ENCODE measurements at regions not wholly inside any gene's neighbourhood (a gene's known extent, or its start where the extent isn't known, plus 50 kb on each side); places are given as distances from the start of the nearest gene placed in this dataset.
"Not testable (repeated sequence)": the region's sequence is repeated elsewhere in the genome, so short reads cannot be mapped to it uniquely, and the experiment has no call there.

- H3K36me3 ChIP-seq (ENCODE audit: control insufficient read depth, insufficient read depth, low read length) = no peaks in the 10 kb centered on the region
- no peaks in the 10 kb centered on the region for H3K27me3 ChIP-seq (ENCODE audit: control insufficient read depth, insufficient read depth, low read length)
- TF ChIP-seq, protein P1, sequence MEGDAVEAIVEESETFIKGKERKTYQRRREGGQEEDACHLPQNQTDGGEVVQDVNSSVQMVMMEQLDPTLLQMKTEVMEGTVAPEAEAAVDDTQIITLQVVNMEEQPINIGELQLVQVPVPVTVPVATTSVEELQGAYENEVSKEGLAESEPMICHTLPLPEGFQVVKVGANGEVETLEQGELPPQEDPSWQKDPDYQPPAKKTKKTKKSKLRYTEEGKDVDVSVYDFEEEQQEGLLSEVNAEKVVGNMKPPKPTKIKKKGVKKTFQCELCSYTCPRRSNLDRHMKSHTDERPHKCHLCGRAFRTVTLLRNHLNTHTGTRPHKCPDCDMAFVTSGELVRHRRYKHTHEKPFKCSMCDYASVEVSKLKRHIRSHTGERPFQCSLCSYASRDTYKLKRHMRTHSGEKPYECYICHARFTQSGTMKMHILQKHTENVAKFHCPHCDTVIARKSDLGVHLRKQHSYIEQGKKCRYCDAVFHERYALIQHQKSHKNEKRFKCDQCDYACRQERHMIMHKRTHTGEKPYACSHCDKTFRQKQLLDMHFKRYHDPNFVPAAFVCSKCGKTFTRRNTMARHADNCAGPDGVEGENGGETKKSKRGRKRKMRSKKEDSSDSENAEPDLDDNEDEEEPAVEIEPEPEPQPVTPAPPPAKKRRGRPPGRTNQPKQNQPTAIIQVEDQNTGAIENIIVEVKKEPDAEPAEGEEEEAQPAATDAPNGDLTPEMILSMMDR (IDR thresholded peaks at IDR 0.05; ENCODE audit: insufficient read depth, low read length, severe bottlenecking) = no peak
- FAIRE-seq = no peak
- DNase-seq (ENCODE audit: low read depth) = no peak
- no peak overlapping the region for H3K4me3 ChIP-seq (ENCODE audit: low read depth, low read length)
Measured at GRCh38 chr12:131403676-131404075, 307.2 kb upstream of the SFSWAP start.

DNA sequence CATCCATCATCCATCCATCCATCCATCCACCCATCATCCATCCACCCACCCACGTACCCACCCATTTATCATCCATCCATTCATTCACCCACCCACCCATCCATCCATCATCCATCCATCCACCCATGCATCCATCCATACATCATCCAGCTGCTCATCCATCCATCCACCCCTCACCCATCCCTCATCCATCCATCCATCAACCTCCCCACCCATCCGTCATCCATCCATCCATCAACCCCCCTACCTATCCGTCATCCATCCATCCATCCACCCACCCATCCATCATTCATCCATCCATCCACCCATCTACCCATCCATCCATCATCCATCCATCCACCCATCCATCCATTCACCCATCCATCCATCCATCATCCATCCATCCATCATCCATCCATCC, 306.2 kb upstream of the SFSWAP start:
- no peaks in the 10 kb centered on the region for H3K36me3 ChIP-seq (ENCODE audit: control insufficient read depth, insufficient read depth, low read length)
- H3K27me3 ChIP-seq (ENCODE audit: control insufficient read depth, insufficient read depth, low read length) = no peaks in the 10 kb centered on the region
- DNase-seq (ENCODE audit: low read depth) = no peak
- FAIRE-seq = peak; percentile 72
- TF ChIP-seq, protein P1 (IDR thresholded peaks at IDR 0.05; ENCODE audit: insufficient read depth, low read length, severe bottlenecking) = no peak
- no peak overlapping the region for H3K4me3 ChIP-seq (ENCODE audit: low read depth, low read length)

DNA sequence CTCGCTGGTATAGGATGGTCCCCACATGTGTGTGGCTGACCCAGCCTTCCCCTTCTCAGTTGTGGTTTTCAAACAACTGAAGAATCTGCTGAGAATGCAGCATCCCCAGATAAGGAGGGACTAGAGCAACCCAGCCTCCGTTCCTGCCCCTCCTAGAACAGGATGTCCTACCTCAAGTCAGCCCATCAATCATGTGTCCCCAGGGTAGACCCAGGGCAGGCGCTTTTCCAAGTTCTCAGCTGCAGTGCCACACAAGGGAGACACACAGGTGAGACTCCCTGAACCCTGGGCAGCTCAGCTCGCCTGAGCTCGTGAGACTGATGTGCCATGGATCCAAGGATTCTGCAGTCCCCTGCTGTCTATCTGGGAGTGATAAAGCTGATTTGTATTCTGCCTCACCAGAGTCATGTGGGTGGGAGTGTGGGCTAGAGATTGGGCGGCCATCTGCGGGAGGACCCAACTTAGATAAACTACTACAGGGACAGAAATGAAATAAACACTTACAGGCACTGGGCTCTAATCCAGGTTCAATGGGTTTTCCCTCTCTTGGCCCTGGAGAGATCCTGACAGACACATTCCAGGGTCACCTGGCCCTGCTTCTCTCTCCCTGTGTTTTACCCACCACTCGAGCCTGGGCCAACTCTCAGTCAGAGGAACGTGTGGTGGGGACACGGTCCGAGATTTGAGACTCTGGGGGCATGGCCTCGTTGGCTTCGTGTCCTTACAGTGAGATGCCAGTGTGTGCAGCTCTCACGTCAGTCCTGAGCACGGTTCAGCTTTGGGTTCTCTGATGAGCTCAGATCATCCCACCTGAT, 303.5 kb upstream of the SFSWAP start:
- TF ChIP-seq, protein P1 (IDR thresholded peaks at IDR 0.05; ENCODE audit: insufficient read depth, low read length, severe bottlenecking) = no peak
- Histone ChIP-seq H3K4me3 (ENCODE audit: low read depth, low read length) (no peak overlapping the region), H3K27me3 (ENCODE audit: control insufficient read depth, insufficient read depth, low read length) (no peaks in the 10 kb centered on the region), H3K36me3 (ENCODE audit: control insufficient read depth, insufficient read depth, low read length) (no peaks in the 10 kb centered on the region)
- FAIRE-seq (no peak), DNase-seq (ENCODE audit: low read depth) (no peak)

DNA sequence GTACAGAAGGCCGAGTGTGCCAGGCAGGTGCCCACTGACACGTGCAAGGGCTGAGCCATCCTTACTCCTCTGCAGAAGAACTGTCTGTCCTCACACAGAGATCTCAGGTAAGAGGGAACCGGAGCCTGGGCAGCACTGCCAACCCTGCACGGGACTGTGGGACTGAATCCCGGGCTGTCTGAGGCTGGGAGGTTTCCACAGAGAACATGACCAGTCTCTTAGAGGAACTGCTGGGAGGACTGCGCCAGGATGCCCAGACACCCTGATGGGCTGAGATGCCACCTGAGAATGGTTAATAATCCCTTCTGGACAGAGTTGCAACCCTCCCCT, 302.9 kb upstream of the SFSWAP start:
- no peaks in the 10 kb centered on the region for H3K27me3 ChIP-seq (ENCODE audit: control insufficient read depth, insufficient read depth, low read length)
- FAIRE-seq (no peak), DNase-seq (ENCODE audit: low read depth) (no peak)
- no peaks in the 10 kb centered on the region for H3K36me3 ChIP-seq (ENCODE audit: control insufficient read depth, insufficient read depth, low read length)
- H3K4me3 ChIP-seq (ENCODE audit: low read depth, low read length) = no peak overlapping the region
- TF ChIP-seq, protein P1 (IDR thresholded peaks at IDR 0.05; ENCODE audit: insufficient read depth, low read length, severe bottlenecking) = no peak

DNA sequence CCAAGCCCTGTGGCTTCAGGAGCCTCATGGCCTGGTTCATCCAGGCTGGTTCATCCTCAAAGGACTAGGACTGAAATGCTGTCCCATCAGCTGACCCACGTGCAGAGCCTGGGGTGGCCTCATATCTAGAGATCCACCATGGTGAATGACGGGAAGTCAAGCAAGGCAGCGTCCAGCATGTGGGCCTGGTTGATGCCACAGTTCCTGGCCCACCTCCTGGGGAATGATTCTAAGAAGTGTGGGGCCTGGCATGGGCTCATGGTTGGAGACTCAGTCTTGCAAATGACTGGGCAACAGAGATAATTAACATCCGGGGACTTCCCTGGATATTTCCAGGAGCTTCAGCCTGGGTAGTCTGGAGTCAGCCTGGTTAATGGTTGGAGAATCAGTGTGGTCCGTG, 302.4 kb upstream of the SFSWAP start:
- TF ChIP-seq, protein P1 (IDR thresholded peaks at IDR 0.05; ENCODE audit: insufficient read depth, low read length, severe bottlenecking) = no peak
- DNase-seq (ENCODE audit: low read depth) = no peak
- no peaks in the 10 kb centered on the region for H3K36me3 ChIP-seq (ENCODE audit: control insufficient read depth, insufficient read depth, low read length)
- no peak overlapping the region for H3K4me3 ChIP-seq (ENCODE audit: low read depth, low read length)
- FAIRE-seq = no peak
- H3K27me3 ChIP-seq (ENCODE audit: control insufficient read depth, insufficient read depth, low read length) = no peaks in the 10 kb centered on the region

DNA sequence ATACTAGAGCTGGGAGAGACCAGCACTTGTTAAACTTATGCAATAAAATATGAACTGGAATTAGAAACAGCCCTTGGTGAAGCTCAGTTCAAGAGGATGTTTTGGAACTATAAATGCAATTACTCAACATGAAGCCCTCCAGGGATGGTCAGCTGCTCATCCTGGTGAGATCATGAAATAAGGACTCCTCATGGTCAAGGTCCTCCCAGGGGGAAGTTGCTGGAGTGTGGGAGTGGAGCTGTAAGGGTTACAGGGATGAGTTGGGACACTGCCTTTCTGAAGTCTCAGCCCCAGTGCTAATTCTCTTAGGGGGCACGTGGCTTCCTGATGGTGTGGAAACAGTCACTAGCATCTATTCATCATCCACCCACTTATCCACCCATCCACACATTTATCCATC, 301.7 kb upstream of the SFSWAP start:
- Histone ChIP-seq H3K36me3 (ENCODE audit: control insufficient read depth, insufficient read depth, low read length) (no peaks in the 10 kb centered on the region), H3K27me3 (ENCODE audit: control insufficient read depth, insufficient read depth, low read length) (no peaks in the 10 kb centered on the region), H3K4me3 (ENCODE audit: low read depth, low read length) (no peak overlapping the region)
- DNase-seq (ENCODE audit: low read depth) (no peak), FAIRE-seq (no peak)
- TF ChIP-seq, protein P1 (IDR thresholded peaks at IDR 0.05; ENCODE audit: insufficient read depth, low read length, severe bottlenecking) = no peak

GRCh38 chr12:131411827-131412226, 299.1 kb upstream of the SFSWAP start:
- not testable (repeated sequence) for H3K27me3 ChIP-seq (ENCODE audit: control insufficient read depth, insufficient read depth, low read length); FAIRE-seq; H3K4me3 ChIP-seq (ENCODE audit: low read depth, low read length); H3K36me3 ChIP-seq (ENCODE audit: control insufficient read depth, insufficient read depth, low read length); DNase-seq (ENCODE audit: low read depth)
